HG03108 (cell line): ENCODE measurements at regions not wholly inside any gene's neighbourhood (a gene's known extent, or its start where the extent isn't known, plus 50 kb on each side); places are given as distances from the start of the nearest gene placed in this dataset.

Source experiments
- ATAC-seq: cut with Tn5 transposase; IDR thresholded peaks from one replicate; pipeline ENCODE4 v1.9.1; 2021; ENCODE audit warnings: moderate library complexity; ENCODE audit not compliant: unreplicated experiment

DNA sequence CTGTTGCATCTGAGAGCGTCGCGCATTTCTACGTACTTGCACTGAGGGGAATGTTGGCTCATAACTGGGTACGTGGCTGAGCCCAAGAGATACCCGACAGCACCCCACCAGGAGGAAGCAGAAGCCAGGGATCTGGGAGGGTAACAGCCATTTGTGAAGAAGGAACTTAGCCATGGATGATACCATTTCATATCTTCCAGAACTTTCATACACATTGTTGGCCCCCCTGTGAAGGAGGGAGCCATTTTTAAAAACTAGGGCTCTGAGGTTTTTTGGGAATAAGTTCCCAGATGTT is 101.4 kb upstream of the SLC44A1 start:
- no peak for ATAC-seq

DNA sequence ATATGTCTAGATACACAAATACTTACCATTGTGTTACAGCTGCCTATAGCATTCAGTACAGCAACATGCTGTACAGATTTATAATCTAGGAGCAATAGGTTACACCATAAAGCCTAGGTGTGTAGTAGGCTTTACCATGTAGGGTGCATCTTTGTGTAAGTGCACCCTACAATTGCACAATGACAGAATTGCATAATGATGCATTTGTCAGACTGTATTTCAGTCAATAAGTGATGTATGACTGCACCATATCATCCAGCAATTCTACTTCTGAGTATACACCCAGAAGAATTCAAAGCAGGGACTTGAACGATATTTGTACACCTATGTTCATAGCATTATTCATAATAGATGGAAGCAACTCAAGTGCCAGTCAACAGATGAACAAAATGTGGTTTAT is 100.4 kb upstream of the SLC44A1 start:
- no peak for ATAC-seq

DNA sequence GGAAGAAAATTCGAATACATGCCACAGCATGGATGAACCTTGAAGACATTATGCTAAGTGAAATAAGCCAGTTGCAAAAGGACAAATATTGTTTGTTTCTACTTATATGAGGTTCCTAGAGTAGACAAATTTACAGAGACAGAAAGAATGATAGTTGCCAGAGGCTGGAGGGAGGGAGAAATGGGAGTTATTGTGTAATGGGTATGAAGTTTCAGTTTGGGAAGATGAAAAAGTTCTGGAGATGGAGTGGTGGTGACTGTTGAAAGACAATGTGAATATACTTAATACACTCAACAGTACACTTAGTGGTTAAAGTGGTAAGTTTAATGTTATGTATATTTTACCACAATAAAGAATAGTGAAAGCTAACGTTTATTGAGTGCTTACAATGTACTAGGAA is 99.6 kb upstream of the SLC44A1 start:
- ATAC-seq, result no peak

DNA sequence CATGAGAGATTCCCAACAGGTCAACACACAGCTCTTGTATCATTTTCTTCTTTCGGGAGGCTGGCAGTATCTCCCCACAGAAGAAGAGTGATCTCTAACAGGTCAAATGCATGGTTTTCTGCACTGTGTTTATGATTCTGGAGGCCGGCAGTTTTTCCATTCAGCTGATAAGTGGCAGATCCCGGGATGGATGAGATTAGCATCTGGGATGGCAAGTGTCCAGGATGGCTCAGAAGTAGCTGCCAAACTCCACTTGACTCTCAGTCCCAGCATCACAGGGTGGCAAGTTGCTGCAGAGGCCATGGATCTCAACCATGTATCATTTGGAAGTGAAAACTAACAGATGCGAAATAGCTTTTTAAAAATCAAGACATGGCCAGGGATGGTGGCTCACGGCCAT is 97.8 kb upstream of the SLC44A1 start:
- ATAC-seq, result no peak

DNA sequence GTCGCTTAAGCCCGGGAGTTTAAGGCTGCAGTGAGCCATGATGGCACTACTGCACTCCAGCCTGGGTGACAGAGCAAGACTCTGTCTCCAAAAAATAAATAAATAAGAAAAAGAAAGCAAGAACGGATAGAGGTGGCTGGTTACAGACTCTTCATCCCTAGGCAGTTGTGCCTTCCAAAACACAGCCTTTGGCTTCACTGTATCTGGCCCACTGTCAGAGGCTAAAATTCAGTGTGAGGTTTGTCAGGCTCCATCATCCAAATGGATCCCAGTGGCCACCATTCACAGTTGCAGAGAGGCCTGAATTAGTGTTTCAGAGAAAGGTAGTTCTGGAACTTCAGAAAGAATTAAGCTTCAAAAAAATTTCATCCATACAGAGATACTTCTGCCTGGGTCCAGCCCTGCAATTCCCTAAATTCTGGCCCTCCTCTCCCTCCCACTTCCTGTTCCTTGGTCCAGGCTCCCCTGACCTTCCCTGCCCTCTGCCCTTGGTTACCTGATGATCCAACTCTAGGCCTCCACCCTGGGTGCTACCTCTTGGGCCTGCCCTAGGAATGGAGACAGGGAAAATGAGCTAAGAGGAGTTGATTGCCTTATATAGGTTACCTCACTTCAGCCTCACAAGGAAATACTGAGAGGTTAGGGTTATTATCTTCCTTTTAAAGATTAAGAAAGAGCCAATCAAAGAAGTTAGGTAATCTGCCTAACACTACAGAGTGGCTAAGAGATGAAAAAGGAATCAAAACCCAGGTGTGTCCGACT is 97.2 kb upstream of the SLC44A1 start:
- no peak for ATAC-seq

DNA sequence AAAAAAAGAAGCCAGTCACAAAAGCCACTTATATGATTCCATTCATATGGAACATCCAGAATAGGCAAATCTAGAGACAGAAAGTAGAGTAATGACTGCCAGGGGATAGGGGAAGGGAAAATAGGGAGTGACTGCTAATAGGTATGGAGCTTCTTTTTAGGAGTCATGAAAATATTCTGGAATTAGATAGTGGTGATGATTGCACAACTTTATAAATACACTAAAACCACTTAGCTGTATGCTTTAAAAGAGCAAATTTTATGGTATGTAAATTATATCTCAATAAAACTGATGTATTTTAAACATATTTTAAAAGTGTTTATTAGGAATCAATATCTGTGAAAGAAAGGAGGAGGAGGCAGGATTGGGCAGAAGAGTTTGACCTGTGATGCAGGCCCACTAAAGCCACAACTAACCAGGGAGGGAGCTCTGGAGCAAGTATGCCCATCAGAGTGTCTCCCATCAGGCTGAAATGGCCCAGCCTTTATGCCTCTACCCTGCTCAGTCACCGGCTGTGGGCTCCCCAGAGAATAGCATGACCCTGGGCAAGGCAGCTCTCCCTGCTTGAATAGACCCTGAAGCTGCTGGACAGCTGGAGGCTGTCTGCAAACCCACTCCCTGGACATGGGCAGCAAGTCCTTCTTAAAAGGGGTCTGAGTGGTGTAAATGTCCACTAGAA is 96.0 kb upstream of the SLC44A1 start:
- no peak for ATAC-seq

DNA sequence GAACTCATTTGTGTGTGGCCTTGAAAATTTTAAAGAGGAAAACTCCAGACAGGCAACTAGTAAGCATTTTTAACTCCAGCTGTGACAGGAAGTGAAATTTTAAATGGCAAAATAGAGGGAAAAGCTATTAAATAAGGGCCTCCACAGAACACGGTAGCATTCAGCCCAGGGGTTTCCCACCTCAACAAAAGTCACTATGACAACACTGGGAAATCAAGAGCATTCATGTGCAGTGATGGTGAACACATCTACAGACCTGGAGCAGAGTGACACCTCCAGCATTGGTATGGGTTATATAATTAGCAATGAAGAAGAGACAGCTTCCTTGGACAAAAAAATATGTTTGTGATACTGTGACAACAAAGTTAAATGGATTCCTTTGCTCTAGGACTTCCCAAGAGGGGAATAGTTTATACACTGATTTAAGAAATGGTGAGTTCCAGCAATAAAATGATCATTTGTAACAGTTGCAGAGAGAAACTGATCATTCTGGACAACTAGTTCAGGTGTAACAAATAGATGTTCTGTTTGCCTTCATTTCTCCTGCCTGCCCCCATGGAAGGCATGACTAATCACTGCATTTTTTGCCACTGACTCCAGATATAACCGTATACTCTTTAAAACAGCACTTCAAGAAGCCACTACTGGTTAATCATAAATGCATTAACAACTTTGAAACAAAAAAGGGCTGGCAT is 93.3 kb upstream of the SLC44A1 start:
- no peak for ATAC-seq

DNA sequence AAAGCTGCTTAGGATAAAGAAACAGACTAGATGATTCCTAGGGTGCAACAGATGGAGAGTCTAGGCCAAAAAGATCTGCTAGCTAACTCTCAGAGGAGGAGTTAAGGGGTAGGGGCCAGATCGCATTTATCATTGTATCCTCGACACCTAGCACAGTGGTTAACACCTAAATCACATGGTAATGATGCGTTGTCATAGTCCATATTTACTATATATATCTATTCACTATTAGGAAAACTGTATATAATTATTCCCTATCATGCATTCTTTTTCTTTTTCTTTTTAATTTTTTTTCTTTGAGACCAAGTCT is 92.8 kb upstream of the SLC44A1 start:
- no peak for ATAC-seq

DNA sequence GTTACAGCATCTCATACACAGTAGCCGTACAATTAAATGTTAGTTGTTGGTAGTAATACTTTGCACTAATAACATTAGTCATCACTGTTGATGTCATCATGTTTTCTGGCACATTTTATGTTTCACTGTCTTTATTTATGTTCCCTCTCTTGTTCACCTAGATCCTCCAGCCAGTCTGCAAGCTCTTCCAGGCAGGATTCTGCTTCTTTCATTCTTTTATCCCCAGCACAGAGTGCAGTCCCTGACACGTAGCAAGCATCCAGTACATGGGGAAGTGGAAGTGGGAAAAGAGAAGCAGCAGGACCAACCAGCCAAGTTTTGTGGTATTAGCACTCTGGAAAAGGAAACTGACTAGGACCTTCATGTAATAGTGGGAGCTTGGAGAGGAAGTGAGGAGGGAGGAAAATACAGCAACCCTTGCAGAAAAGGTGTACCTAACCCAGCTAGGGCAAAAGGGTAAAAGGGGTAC is 89.7 kb upstream of the SLC44A1 start:
- no peak for ATAC-seq

DNA sequence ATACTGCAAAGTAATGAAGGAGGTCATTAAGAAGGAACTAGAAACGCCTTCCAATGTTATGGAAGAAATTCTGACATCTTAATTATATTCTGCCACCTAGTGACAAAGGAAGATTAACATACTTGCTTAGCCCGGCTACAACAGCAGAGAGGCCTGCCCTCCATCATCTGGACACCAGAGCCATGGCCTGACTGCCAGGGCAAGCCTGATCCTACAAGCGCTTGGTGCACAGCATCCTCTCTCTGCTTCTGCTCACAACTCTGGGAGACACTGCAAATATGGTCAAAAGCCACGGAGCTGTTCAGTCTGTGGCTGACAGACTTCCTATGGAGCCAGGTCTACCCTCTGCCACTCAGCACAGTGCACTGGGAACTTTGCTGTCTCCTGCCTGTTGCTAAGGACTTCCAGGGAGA is 87.3 kb upstream of the SLC44A1 start:
- ATAC-seq, result peak; percentile 77

DNA sequence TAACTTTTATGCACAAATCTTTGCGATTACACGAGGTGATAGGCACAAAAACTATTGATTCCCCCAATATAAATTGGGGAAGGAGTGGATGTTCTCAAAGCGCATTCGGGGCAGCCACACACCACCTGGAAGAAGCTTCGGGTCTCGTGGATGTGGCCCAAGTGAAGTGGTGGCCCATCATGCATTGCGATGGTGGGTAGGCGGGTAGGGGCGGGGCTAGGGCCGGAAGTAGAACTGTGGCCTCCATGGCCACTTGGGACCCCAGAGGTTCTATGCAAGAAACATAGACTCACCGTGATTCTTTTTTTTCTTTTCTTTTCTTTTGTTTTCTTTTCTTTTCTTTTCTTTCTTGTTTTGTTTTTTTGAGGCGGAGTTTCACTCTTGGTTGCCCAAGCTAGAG is 86.4 kb upstream of the SLC44A1 start:
- no peak for ATAC-seq

DNA sequence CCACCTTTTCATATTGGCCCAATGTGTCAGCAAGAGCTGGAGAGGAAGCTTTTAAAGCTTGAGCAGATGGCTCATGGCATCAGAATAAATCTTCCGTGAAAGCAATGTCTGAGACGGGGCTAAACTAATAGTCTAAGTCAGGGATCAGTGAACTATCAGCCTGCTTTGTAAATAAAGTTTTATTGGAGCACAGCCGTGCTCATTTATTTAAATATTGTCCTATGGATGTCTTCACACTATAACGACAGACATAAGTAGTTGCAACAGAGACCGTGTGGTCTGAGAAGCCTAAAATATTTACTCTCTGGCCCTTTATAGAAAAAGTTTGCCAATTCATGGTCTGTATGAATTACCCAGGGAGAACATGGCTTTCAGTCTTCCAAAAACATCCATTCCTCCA is 85.6 kb upstream of the SLC44A1 start:
- ATAC-seq, result no peak

DNA sequence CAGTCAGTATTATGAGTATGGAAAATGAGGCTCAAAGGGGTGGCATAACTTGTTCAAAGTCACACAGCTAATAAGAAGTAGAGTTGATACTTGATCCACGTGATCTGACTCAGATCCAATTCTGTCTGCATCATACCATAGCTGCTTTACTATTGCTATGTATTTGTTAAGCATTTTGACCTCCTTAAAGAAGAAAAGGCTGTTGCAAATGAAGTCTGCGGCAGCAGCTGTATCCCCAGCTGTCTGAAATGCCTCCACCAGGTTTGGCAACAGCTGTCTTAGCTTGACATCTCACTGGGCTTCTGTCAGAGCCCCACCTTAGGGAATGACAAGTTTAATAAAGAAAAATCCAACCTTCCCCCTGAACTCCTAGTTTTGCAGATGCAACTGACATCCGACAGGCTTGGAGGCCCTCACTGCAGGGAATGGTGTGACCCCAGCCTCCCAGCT is 75.6 kb upstream of the SLC44A1 start:
- no peak for ATAC-seq

DNA sequence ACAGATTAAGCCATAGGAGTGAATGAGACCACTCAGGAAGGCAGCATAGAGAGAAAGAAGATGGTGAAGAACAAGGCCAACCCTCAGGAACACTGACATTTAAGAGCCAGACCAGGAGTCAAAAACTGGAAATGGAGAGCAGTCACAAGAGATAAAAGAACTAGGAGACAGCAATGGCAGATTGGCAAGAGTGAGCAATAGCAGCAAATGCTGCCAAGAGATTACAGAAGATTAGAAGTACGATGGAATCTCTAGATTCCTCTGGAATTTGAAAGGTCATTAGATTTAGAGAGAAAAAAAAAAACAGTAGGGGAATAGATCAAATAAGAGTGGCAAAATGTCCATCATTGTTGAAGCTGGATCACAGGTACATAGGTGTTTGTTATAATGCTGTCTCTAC is 73.4 kb upstream of the SLC44A1 start:
- no peak for ATAC-seq

DNA sequence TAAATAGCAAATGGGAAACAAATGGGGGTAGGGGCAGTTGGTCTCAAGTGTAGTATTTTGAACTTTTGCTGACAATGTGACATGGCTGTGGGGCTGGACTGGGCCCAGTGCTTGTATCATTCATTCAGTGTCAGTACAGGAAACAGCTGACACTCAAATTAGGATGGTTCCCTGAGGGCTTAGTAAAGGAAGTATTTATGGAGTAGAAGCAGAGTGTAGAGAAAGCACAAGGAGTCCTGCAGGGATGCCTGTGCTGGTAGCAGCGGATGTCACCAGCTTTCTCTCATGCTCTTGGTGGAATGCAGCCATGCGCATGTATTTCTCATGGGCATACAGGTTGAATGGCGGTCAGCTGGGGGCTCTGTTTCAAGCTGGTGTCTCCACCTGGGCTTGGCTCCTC is 72.9 kb upstream of the SLC44A1 start:
- no peak for ATAC-seq

DNA sequence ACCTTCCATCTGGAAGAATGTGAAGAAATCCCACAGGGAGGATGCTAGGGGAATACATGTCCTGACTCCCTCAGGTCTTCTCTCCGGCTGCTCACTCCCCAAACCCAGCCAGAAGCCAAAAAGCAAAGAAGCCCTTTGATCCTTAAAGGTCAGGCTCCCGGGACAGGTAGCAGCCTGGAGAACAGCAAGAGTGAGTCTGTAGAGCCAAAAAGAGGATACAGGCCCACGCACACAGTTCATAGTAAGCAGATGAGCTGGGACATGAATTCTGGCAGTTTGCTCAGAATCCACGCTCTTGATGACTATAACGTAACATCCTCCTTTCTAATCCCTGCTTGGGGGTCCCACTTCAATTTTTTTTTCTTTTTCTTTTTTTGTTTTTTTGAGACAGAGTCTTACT is 72.0 kb upstream of the SLC44A1 start:
- no peak for ATAC-seq

DNA sequence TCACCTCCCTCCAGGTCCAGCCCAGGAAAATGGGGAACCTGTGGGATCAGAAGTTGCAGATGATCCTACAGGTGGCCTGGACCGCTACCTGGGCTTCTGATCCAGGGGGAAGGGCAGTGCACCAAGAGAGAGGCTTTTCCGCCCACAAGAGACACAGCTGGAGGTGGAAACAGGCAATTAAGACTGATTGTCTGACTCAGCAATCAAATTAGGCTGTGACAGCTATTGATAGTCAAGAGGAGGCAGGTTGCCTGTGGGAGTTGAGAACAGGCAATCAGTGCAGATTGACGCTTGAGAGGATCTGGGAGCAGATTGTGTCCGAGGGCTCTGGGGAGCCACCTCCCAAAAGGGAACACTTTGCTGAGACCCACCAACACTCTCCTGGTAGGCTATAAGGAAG is 71.1 kb upstream of the SLC44A1 start:
- no peak for ATAC-seq

DNA sequence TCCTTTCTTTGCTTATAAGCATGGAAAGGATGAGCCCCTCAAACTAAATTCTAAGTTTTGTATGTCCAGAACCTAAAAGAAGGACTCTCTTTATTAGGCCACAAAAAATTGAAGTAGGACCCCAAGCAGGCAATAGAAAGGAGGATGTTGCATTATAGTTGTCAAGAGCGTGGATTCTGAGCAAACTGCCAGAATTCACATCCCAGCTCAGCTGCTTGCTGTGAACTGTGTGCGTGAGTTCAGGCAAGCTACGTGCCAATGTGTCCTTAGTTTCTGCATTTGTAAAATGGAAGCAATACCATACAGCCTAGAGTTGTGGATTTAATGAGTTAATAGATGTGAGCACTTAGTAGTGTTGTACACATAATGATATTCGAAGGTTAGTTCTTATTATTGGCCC is 70.6 kb upstream of the SLC44A1 start:
- no peak for ATAC-seq

DNA sequence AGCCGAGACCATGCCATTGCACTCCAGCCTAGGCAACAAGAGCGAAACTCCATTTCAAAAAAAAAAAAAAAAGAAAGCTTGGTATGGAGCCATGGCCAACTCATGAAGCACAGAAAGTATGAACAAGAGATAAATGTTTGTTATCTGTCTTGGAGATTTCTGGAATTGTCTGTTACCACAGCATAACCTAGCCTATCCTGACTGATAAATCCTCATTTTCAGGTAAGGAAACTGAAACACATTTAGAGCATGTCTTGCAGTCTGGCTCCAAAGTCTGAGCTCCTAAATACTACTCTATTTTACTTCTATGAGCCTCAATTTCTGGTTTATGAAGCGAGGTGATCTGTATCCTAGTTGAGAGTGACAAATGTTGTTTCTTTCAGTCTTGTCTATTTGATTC is 68.3 kb upstream of the SLC44A1 start:
- no peak for ATAC-seq

DNA sequence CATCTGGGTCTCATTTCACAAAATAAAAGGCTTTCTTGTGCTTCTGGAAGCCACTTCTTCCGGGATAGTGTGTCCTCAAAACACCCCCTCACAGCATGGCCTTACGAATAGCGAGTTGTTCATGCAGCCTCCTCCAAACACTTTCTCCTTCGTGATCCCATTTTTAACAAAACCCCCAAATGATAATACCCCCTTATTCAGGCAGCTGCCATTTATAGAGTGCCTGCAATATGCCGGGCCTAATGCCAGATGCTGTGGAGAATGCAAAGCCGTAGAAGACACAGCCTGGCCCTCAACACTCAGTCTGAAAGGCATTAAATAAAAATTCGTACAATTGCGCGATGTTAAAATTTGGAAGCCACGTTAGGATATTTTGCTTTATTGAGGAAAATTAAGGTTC is 66.4 kb upstream of the SLC44A1 start:
- ATAC-seq, result no peak

DNA sequence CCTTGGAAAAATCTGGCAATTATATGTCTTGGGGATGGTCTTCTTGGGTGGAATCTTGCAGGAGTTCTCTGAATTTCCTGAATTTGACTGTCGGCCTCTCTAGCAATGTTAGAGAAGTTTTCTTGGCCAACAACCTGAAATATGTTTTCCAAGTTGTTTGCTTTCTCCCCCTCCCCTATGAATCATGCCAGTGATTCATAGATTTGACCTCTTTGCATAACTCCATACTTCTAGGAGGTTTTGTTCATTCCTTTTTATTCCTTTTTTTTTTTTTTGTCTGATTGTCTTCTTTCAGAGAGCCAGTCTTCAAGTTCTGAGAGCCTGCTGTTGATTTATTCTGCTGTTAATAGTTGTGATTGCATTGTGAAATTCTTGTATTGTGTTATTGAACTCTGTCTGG is 56.7 kb upstream of the SLC44A1 start:
- ATAC-seq, result no peak

DNA sequence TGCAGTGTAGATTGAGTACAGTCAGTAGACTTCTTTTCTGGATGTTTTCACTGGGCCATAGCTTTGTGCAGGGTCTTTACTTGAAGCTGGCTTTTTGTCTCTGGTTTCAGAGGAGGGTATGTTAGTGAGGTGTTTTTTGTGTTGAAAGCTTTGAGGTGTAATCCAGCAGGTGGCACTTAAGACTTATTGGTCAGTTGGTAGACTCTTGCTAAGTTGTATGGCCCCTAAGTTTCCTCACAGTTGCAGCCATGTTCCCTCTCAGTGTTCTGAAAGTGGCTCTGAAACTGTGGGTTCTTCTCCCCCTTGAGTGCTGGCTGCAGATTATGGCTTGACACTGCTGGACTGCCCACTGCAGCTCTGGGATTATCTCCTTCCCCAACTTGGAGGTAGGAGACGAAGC is 55.7 kb upstream of the SLC44A1 start:
- ATAC-seq, result no peak
